ENCODE measurements at regions not wholly inside any gene's neighbourhood (a gene's known extent, or its start where the extent isn't known, plus 50 kb on each side); places are given as distances from the start of the nearest gene placed in this dataset.

GRCh38 chr6:170026751-170027646 lies 263.9 kb downstream of the DLL1 start:
- TF ChIP-seq CTCF (IDR thresholded peaks at IDR 0.05; ENCODE audit: insufficient read depth, low read length, poor library complexity, severe bottlenecking), result no peak
- no peak for TF ChIP-seq EZH2phosphoT487 (conservative IDR thresholded peaks at IDR 0.05; ENCODE audit: low read length)

Measured in SU-DHL-6 (cell line).